Brain microvascular endothelial cell (primary cell): ENCODE measurements at regions not wholly inside any gene's neighbourhood (a gene's known extent, or its start where the extent isn't known, plus 50 kb on each side); places are given as distances from the start of the nearest gene placed in this dataset.
A peak's percentile ranks its signal among the peaks of the same experiment; 100 is the strongest.

Experiments
- DNase-seq: peaks from one replicate; pipeline ENCODE4 v3.0.0-alpha.2; 2020
- H3K27ac ChIP-seq: fragments of 250-450 bp; sonication (Bioruptor Pico); 2 replicates; pipeline ENCODE4 v1.5.1; 2020; ENCODE audit warnings: mild to moderate bottlenecking, moderate library complexity
- H3K27me3 ChIP-seq: fragments of 250-450 bp; sonication (Bioruptor Pico); replicated peaks from 2 replicates; pipeline ENCODE4 v1.5.1; 2020; ENCODE audit warnings: mild to moderate bottlenecking
- H3K36me3 ChIP-seq: fragments of 250-450 bp; sonication (Bioruptor Pico); replicated peaks from 2 replicates; pipeline ENCODE4 v1.5.1; 2020; ENCODE audit warnings: mild to moderate bottlenecking
- H3K4me3 ChIP-seq: 2 replicates; pipeline ENCODE4 v1.5.1; 2011; ENCODE audit warnings: low read depth, mild to moderate bottlenecking, control low read depth, low read length, moderate library complexity
- CTCF ChIP-seq: IDR thresholded peaks from 2 replicates; pipeline ENCODE4 v1.5.1; 2011; ENCODE audit warnings: low read depth, mild to moderate bottlenecking, moderate library complexity, low read length, control low read depth, inconsistent platforms; ENCODE audit errors: missing control alignments
- in situ Hi-C: cut with HindIII; loops from 2 replicates; pipeline ENCODE4 v1.10.0; 2017; ENCODE audit warnings: low sequenced_read_pairs, low pct_ligation_motif_present

GRCh38 chr5:111603446-111603827 is 91.1 kb upstream of the STARD4 start:
- DNase-seq = peak; percentile 40
- no peak overlapping the region for H3K27ac ChIP-seq
- H3K36me3 ChIP-seq = no peaks in the 10 kb centered on the region
- no peak for TF ChIP-seq CTCF
- no peaks in the 10 kb centered on the region for H3K27me3 ChIP-seq
- in situ Hi-C loops = no loop called here
- H3K4me3 ChIP-seq = no peak overlapping the region

- Histone ChIP-seq H3K4me3 (no peak overlapping the region), H3K36me3 (no peaks in the 10 kb centered on the region), H3K27ac (no peak overlapping the region), H3K27me3 (no peaks in the 10 kb centered on the region)
- in situ Hi-C loops = no loop called here
- no peak for DNase-seq
- TF ChIP-seq CTCF = no peak
Observed at GRCh38 chr5:111602817-111603445, 90.6 kb upstream of the STARD4 start.

- DNase-seq = no peak
- Histone ChIP-seq H3K27ac (no peak overlapping the region), H3K4me3 (no peak overlapping the region), H3K36me3 (no peaks in the 10 kb centered on the region), H3K27me3 (no peaks in the 10 kb centered on the region)
- in situ Hi-C loops = no loop called here
- no peak for TF ChIP-seq CTCF
Observed at GRCh38 chr5:111598996-111599395, 86.7 kb upstream of the STARD4 start.

DNA sequence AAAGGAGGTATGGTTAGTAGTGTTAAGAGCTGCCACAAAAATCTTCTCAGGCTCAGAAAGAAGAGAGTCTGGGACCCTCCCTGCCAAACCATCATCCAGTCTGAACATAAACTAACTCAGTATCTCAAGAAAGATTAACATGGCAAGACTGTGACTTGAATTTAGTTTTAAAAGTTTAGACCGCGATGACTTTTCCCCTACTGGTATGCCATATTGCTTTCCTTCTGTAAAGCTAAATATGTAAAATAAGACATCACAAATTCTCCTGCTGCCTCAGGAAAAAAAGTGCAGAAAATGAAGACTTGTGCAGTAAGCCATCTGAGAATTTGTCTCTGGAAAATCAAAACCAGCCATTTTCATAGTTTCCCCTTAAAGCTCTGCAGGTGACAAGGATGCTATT is 85.2 kb upstream of the STARD4 start:
- no peaks in the 10 kb centered on the region for H3K27me3 ChIP-seq
- no peak for DNase-seq
- no peak overlapping the region for H3K4me3 ChIP-seq
- no peak for TF ChIP-seq CTCF
- H3K27ac ChIP-seq = no peak overlapping the region
- in situ Hi-C loops = no loop called here
- no peaks in the 10 kb centered on the region for H3K36me3 ChIP-seq

DNA sequence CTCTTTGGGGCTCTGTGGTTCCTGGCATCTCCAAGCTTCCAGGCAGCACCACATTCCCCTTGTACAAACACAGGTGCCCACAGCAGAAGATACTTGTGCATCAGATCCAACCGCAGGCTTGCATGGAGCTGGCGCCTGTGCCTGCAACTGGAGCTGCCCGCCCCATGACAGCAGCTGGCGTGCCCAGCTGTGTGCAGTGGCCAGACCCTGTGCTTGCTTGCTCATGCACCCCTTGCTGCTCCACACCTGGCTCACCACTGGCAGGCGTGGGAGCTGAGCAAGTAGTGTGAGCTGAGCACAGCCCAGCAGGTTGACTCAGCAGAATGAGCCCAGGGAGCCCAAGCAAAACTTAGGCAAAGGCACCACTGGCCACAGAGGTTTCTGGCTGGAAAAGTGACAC is 84.4 kb upstream of the STARD4 start:
- TF ChIP-seq CTCF = no peak
- no peaks in the 10 kb centered on the region for H3K36me3 ChIP-seq
- no peak for DNase-seq
- no peak overlapping the region for H3K27ac ChIP-seq
- H3K4me3 ChIP-seq = no peak overlapping the region
- in situ Hi-C loops = no loop called here
- H3K27me3 ChIP-seq = no peaks in the 10 kb centered on the region

DNA sequence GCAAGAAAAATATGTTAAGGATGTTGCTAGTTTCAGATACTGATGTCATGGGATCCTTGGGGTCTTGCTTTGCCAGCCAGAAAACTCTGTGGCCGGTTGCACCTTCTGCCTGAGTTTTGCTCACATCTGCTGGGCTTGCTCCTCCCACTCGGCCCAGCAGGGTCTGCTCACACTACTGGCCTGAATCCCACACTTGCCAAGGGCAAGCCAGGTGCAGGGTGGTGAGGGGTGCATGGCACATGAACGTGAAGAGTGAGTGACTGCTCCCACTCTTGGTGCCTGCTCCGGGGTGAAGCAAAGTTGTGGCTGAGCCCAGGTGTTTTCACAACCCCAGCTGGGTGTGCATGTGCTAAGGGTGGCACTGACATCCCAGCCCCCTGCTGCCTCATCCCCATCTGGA is 83.1 kb upstream of the STARD4 start:
- in situ Hi-C loops = no loop called here
- TF ChIP-seq CTCF = no peak
- no peak overlapping the region for H3K4me3 ChIP-seq
- DNase-seq = no peak
- H3K36me3 ChIP-seq = no peaks in the 10 kb centered on the region
- H3K27ac ChIP-seq = no peak overlapping the region
- H3K27me3 ChIP-seq = no peaks in the 10 kb centered on the region
